HCT116 (cell line): ENCODE measurements at regions not wholly inside any gene's neighbourhood (a gene's known extent, or its start where the extent isn't known, plus 50 kb on each side); places are given as distances from the start of the nearest gene placed in this dataset.

Experiments used
- ATAC-seq: fragments of 200-7000 bp; cut with Tn5 transposase; 2 replicates; pipeline ENCODE4 v1.9.1; 2020; ENCODE audit warnings: mild to moderate bottlenecking, moderate library complexity
- BruUV-seq: library from RNA; stranded (reverse); fragments of 400-500 nt; replicated peaks from 2 replicates; lab custom pipeline; 2021; lab: Mats Ljungman, UMichigan
- CTCF ChIA-PET: fragments of 300-600 bp; sonication (Branson Sonifier 250); formaldehyde crosslinking; loops from one replicate; lab custom pipeline; 2021; ENCODE audit warnings: antibody characterized with exemption; lab: Charles Lee
- POLR2A ChIA-PET: fragments of 300-600, 350-600 bp; sonication (Branson Sonifier 250); formaldehyde crosslinking; loops from one replicate; lab custom pipeline; 2021; ENCODE audit warnings: antibody characterized with exemption; lab: Charles Lee
- RAD21 ChIA-PET, 2 experiments: fragments of 300-600 bp; sonication (Branson Sonifier 250); formaldehyde crosslinking; loops; one replicate each; lab custom pipeline; 2023; ENCODE audit warnings: low total read pairs in 2 of 2; ENCODE audit not compliant: uncharacterized antibody in 2 of 2, unreplicated experiment in 2 of 2, low non-redundant PET in 1 of 2; lab: Charles Lee
- DNase-seq: peaks from one replicate; pipeline ENCODE4 v3.0.0-alpha.2; 2010; ENCODE audit warnings: low read depth, low spot score
- H2AFZ ChIP-seq: fragments of 200-600 bp; shearing (Covaris generic), sonication (generic); 2 replicates; pipeline ENCODE4 v1.6.1; 2017; ENCODE audit warnings: low read depth, mixed run types, mixed read lengths, antibody characterized with exemption, low read length; ENCODE audit not compliant: poor library complexity, severe bottlenecking
- H3K27ac ChIP-seq: 2 replicates; pipeline ENCODE4 v1.5.1; 2012; ENCODE audit warnings: low read depth, low read length
- H3K27me3 ChIP-seq: fragments of 200-600 bp; sonication (generic); 2 replicates; pipeline ENCODE4 v1.6.1; 2016; ENCODE audit warnings: mixed run types, low read length, mixed read lengths; ENCODE audit not compliant: insufficient read depth
- H3K36me3 ChIP-seq, 2 experiments: fragments of 200-500 bp in 1 of 2; fragments of 200-600 bp in 1 of 2; sonication (Bioruptor generic) in 1 of 2; sonication (generic) in 1 of 2; 2 replicates each; pipeline versions ENCODE4 v1.5.1 to v1.6.1; 2014 to 2016; ENCODE audit warnings: low read length in 2 of 2, inconsistent platforms in 1 of 2, mixed read lengths in 1 of 2, mixed run types in 1 of 2; ENCODE audit not compliant: insufficient read depth in 2 of 2, control insufficient read depth in 1 of 2
- H3K4me1 ChIP-seq, 2 experiments: fragments of 200-600 bp in 1 of 2; sonication (generic) in 1 of 2; 2 replicates each; pipeline versions ENCODE4 v1.5.1 to v1.6.1; 2012 to 2017; ENCODE audit warnings: low read length in 2 of 2, inconsistent platforms in 1 of 2, mild to moderate bottlenecking in 1 of 2, mixed read lengths in 1 of 2, mixed run types in 1 of 2, moderate library complexity in 1 of 2; ENCODE audit not compliant: insufficient read depth in 2 of 2, control insufficient read depth in 1 of 2
- H3K4me2 ChIP-seq: fragments of 200-600 bp; sonication (generic); 2 replicates; pipeline ENCODE4 v1.6.1; 2017; ENCODE audit warnings: mixed run types, low read length, mixed read lengths
- H3K4me3 ChIP-seq, 2 experiments: fragments of 200-600 bp in 1 of 2; sonication (generic) in 1 of 2; replicated peaks in 1 of 2; 2 replicates each; pipeline ENCODE4 v1.5.1; 2011 to 2016; ENCODE audit warnings: low read length in 2 of 2, control low read depth in 1 of 2, low read depth in 1 of 2, mild to moderate bottlenecking in 1 of 2, mixed read lengths in 1 of 2, mixed run types in 1 of 2
- H3K79me2 ChIP-seq: fragments of 200-600 bp; sonication (generic); 2 replicates; pipeline ENCODE4 v1.6.1; 2017; ENCODE audit warnings: mild to moderate bottlenecking, mixed run types, low read length, moderate library complexity, mixed read lengths; ENCODE audit not compliant: insufficient read depth
- H3K9ac ChIP-seq: fragments of 200-600 bp; sonication (generic); 2 replicates; pipeline ENCODE4 v1.6.1; 2016; ENCODE audit warnings: low read length, mixed read lengths
- H3K9me2 ChIP-seq: fragments of 200-600 bp; sonication (generic), shearing (Covaris generic); 2 replicates; pipeline ENCODE4 v1.6.1; 2017; ENCODE audit warnings: mixed run types, mild to moderate bottlenecking, moderate library complexity; ENCODE audit not compliant: insufficient read depth
- H3K9me3 ChIP-seq, 2 experiments: fragments of 200-500 bp in 1 of 2; fragments of 200-600 bp in 1 of 2; sonication (Bioruptor generic) in 1 of 2; sonication (generic) in 1 of 2; 2 replicates each; pipeline ENCODE4 v1.6.1; 2014 to 2017; ENCODE audit warnings: low read length in 2 of 2, mixed read lengths in 2 of 2, inconsistent platforms in 1 of 2, low read depth in 1 of 2, mild to moderate bottlenecking in 1 of 2, mixed run types in 1 of 2, moderate library complexity in 1 of 2; ENCODE audit not compliant: control insufficient read depth in 1 of 2, insufficient read depth in 1 of 2
- H4K20me1 ChIP-seq: fragments of 200-600 bp; sonication (generic), shearing (Covaris generic); 2 replicates; pipeline ENCODE4 v1.6.1; 2017; ENCODE audit warnings: mixed run types, mild to moderate bottlenecking, moderate library complexity; ENCODE audit not compliant: insufficient read depth
- CTCF ChIP-seq, 3 experiments: fragments of 200-600 bp in 1 of 3; sonication (generic) in 1 of 3; IDR thresholded peaks in 2 of 3; conservative IDR thresholded peaks in 1 of 3; 2 replicates each; pipeline ENCODE4 v1.5.1; 2012 to 2017; ENCODE audit warnings: low read depth in 2 of 3, low read length in 2 of 3, antibody characterized with exemption in 1 of 3, borderline replicate concordance in 1 of 3, control low read depth in 1 of 3, mild to moderate bottlenecking in 1 of 3, mixed read lengths in 1 of 3, mixed run types in 1 of 3, moderate library complexity in 1 of 3; ENCODE audit not compliant: insufficient read depth in 1 of 3
- EGR1 ChIP-seq: IDR thresholded peaks from 2 replicates; pipeline ENCODE4 v1.6.1; 2012; ENCODE audit warnings: low read depth
- ELF1 ChIP-seq: IDR thresholded peaks from 2 replicates; pipeline ENCODE4 v1.6.1; 2012; ENCODE audit warnings: low read depth, borderline replicate concordance
- JUND ChIP-seq: IDR thresholded peaks from 2 replicates; pipeline ENCODE4 v1.6.1; 2012
- MAX ChIP-seq: IDR thresholded peaks from 2 replicates; pipeline ENCODE4 v1.6.1; 2012
- REST ChIP-seq: IDR thresholded peaks from 2 replicates; pipeline ENCODE4 v1.6.1; 2012; ENCODE audit warnings: low read depth
- SIN3A ChIP-seq: IDR thresholded peaks from 2 replicates; pipeline ENCODE4 v1.6.1; 2012; ENCODE audit warnings: low read depth
- SRF ChIP-seq: IDR thresholded peaks from 2 replicates; pipeline ENCODE4 v1.6.1; 2012; ENCODE audit warnings: low read depth
- YY1 ChIP-seq: IDR thresholded peaks from 2 replicates; pipeline ENCODE4 v1.6.1; 2011; ENCODE audit warnings: low read length, low read depth, moderate library complexity, mild to moderate bottlenecking; ENCODE audit not compliant: insufficient replicate concordance; ENCODE audit errors: extremely low read depth
- ZNF274 ChIP-seq: fragments of 200-500 bp; sonication (Bioruptor generic); IDR thresholded peaks from 2 replicates; pipeline ENCODE4 v1.6.1; 2014; ENCODE audit warnings: mild to moderate bottlenecking, low read depth, low read length, inconsistent platforms
- intact Hi-C: fragments of 100-400 bp; cut with micrococcal nuclease; formaldehyde crosslinking; loops from 2 replicates; pipeline ENCODE4 v1.10.0; 2022

GRCh38 chr6:140909625-140910024 lies 1223.1 kb upstream of the GJE1 start:
- Histone ChIP-seq H3K4me3 (no peak overlapping the region), H3K79me2 (no peaks in the 10 kb centered on the region), H3K27me3 (no peaks in the 10 kb centered on the region), H3K27ac (no peak overlapping the region), H3K4me1 (no peaks in the 10 kb centered on the region; a peak in 1 of 4 replicates), H3K9ac (no peak overlapping the region), H3K9me2 (no peaks in the 10 kb centered on the region; the same call in 1 of the 2 replicates), H3K9me3 (no peaks in the 10 kb centered on the region), H2AFZ (no peak overlapping the region), H3K36me3 (no peaks in the 10 kb centered on the region), H4K20me1 (no peaks in the 10 kb centered on the region), H3K4me2 (no peak overlapping the region)
- ChIA-PET CTCF (no interaction called here), POLR2A (no interaction called here), RAD21 (no interaction called here)
- ATAC-seq: no peak
- TF ChIP-seq ZNF274 (no peak), SIN3A (no peak), CTCF (IDR thresholded peaks at IDR 0.05 in 2 of 3, conservative IDR thresholded peaks at IDR 0.05 in 1 of 3; ENCODE audit: borderline replicate concordance in 1 of 3, insufficient read depth in 1 of 3, low read depth in 2 of 3, low read length in 2 of 3) (no peak), JUND (no peak), ELF1 (no peak), EGR1 (no peak), MAX (no peak)
- no peak for DNase-seq
- no TSS peak for BruUV-seq
- intact Hi-C loops: no loop called here

GRCh38 chr6:140909156-140909555 lies 1223.6 kb upstream of the GJE1 start:
- Histone ChIP-seq H3K4me3 (no peak overlapping the region), H3K27ac (no peak overlapping the region), H2AFZ (no peak overlapping the region), H3K4me1 (no peaks in the 10 kb centered on the region; a peak in 1 of 4 replicates), H3K9me2 (no peaks in the 10 kb centered on the region; the same call in 1 of the 2 replicates)
- intact Hi-C loops: no loop called here
- no peak for DNase-seq
- no peak for TF ChIP-seq SRF
- no peak for TF ChIP-seq REST
- no peak for TF ChIP-seq ZNF274
- TF ChIP-seq MAX: no peak
- TF ChIP-seq YY1: no peak
- TF ChIP-seq, all 23 proteins: peak for 0
- Histone ChIP-seq H3K36me3 (no peaks in the 10 kb centered on the region), H4K20me1 (no peaks in the 10 kb centered on the region), H3K4me2 (no peak overlapping the region), H3K9ac (no peak overlapping the region), H3K79me2 (no peaks in the 10 kb centered on the region), H3K9me3 (no peaks in the 10 kb centered on the region), H3K27me3 (no peaks in the 10 kb centered on the region)
- BruUV-seq: no TSS peak
- CTCF ChIA-PET: no interaction called here
- POLR2A ChIA-PET: no interaction called here
- ATAC-seq: no peak
- RAD21 ChIA-PET: no interaction called here
